ENCODE measurements at regions not wholly inside any gene's neighbourhood (a gene's known extent, or its start where the extent isn't known, plus 50 kb on each side); places are given as distances from the start of the nearest gene placed in this dataset.

- no peak for TF ChIP-seq CTCF (IDR thresholded peaks at IDR 0.05; ENCODE audit: extremely low read depth, missing control alignments)
These were observed 72.6 kb upstream of the LAPTM4A start for GRCh38 chr2:20123871-20124594.

GRCh38 chr2:20122864-20123263, 71.4 kb upstream of the LAPTM4A start:
- TF ChIP-seq CTCF (IDR thresholded peaks at IDR 0.05; ENCODE audit: extremely low read depth, missing control alignments) = no peak
- DNase-seq (ENCODE audit: low spot score) = no peak

More at GRCh38 chr2:20123871-20124594, 72.6 kb upstream of the LAPTM4A start:
- DNase-seq (ENCODE audit: low spot score) = no peak

- TF ChIP-seq CTCF (IDR thresholded peaks at IDR 0.05; ENCODE audit: extremely low read depth, missing control alignments) = no peak
- no peak for DNase-seq (ENCODE audit: low spot score)
These were observed 69.4 kb upstream of the LAPTM4A start for GRCh38 chr2:20120569-20121416.

GRCh38 chr2:20118051-20118450, 66.6 kb upstream of the LAPTM4A start:
- no peak for TF ChIP-seq CTCF (IDR thresholded peaks at IDR 0.05; ENCODE audit: extremely low read depth, missing control alignments)

GRCh38 chr2:20115902-20116301, 64.5 kb upstream of the LAPTM4A start:
- TF ChIP-seq CTCF (IDR thresholded peaks at IDR 0.05; ENCODE audit: extremely low read depth, missing control alignments) = no peak
- no peak for DNase-seq (ENCODE audit: low spot score)

More at GRCh38 chr2:20118051-20118450, 66.6 kb upstream of the LAPTM4A start:
- no peak for DNase-seq (ENCODE audit: low spot score)

- DNase-seq (ENCODE audit: low spot score) = no peak
- no peak for TF ChIP-seq CTCF (IDR thresholded peaks at IDR 0.05; ENCODE audit: extremely low read depth, missing control alignments)
These were observed 63.9 kb upstream of the LAPTM4A start for GRCh38 chr2:20115374-20115773.

Measured in GM20000 (cell line).